Mesothelial cell of epicardium (in vitro differentiated cells): ENCODE measurements at regions not wholly inside any gene's neighbourhood (a gene's known extent, or its start where the extent isn't known, plus 50 kb on each side); places are given as distances from the start of the nearest gene placed in this dataset.
"Not testable (repeated sequence)": the region's sequence is repeated elsewhere in the genome, so short reads cannot be mapped to it uniquely, and the experiment has no call there.

Source experiments
- DNase-seq, 2 experiments: peaks; one replicate each; pipeline ENCODE4 v3.0.0; 2021; ENCODE audit warnings: low spot score in 2 of 2; ENCODE audit not compliant: unreplicated experiment in 2 of 2
- H3K27ac Mint-ChIP-seq: 2 replicates; pipeline ENCODE4 v1.8.0; 2021; ENCODE audit warnings: mixed read lengths
- H3K27me3 Mint-ChIP-seq: 2 replicates; pipeline ENCODE4 v1.8.0; 2021; ENCODE audit warnings: low read depth, mixed read lengths
- H3K36me3 Mint-ChIP-seq: 2 replicates; pipeline ENCODE4 v1.8.0; 2021; ENCODE audit warnings: mixed read lengths
- H3K4me1 Mint-ChIP-seq: 2 replicates; pipeline ENCODE4 v1.8.0; 2021; ENCODE audit warnings: mixed read lengths
- H3K4me3 Mint-ChIP-seq: 2 replicates; pipeline ENCODE4 v1.8.0; 2021; ENCODE audit warnings: mild to moderate bottlenecking, moderate library complexity, mixed read lengths
- H3K9me3 Mint-ChIP-seq: 2 replicates; pipeline ENCODE4 v1.8.0; 2021; ENCODE audit warnings: mixed read lengths
- TF ChIP-seq, protein P1 (sequence below): fragments of 200-600 bp; sonication (generic); IDR thresholded peaks from one replicate; pipeline ENCODE4 v1.5.0; 2021; ENCODE audit warnings: antibody characterized with exemption; ENCODE audit not compliant: unreplicated experiment

DNA sequence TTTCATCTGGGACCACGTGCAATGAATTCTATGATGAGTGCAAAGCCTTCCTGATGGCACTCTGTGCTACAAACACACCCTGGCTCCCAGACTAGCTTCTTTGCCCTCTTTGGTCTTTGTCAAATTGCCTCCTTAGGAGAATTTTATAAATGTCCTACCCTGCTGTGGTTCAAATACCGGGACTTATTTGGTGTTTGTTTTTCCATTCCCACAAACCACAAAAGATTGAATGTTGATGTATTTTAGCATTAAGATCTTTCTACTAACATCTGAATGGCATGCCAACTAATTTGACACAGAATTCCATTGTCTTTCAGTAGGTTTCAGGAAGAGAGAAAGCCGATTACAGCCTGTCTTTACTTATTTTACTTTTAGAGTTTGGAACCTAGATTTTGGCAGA, 424.2 kb upstream of the SLC35B3 start:
- no peaks in the 10 kb centered on the region for H3K36me3 Mint-ChIP-seq
- peaks cover 5% of the 10 kb centered on the region for H3K4me1 Mint-ChIP-seq
- DNase-seq = no peak
- no peak overlapping the region for H3K27ac Mint-ChIP-seq
- TF ChIP-seq, protein P1, sequence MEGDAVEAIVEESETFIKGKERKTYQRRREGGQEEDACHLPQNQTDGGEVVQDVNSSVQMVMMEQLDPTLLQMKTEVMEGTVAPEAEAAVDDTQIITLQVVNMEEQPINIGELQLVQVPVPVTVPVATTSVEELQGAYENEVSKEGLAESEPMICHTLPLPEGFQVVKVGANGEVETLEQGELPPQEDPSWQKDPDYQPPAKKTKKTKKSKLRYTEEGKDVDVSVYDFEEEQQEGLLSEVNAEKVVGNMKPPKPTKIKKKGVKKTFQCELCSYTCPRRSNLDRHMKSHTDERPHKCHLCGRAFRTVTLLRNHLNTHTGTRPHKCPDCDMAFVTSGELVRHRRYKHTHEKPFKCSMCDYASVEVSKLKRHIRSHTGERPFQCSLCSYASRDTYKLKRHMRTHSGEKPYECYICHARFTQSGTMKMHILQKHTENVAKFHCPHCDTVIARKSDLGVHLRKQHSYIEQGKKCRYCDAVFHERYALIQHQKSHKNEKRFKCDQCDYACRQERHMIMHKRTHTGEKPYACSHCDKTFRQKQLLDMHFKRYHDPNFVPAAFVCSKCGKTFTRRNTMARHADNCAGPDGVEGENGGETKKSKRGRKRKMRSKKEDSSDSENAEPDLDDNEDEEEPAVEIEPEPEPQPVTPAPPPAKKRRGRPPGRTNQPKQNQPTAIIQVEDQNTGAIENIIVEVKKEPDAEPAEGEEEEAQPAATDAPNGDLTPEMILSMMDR = no peak
- no peak overlapping the region for H3K4me3 Mint-ChIP-seq
- H3K9me3 Mint-ChIP-seq = no peaks in the 10 kb centered on the region
- no peaks in the 10 kb centered on the region for H3K27me3 Mint-ChIP-seq

DNA sequence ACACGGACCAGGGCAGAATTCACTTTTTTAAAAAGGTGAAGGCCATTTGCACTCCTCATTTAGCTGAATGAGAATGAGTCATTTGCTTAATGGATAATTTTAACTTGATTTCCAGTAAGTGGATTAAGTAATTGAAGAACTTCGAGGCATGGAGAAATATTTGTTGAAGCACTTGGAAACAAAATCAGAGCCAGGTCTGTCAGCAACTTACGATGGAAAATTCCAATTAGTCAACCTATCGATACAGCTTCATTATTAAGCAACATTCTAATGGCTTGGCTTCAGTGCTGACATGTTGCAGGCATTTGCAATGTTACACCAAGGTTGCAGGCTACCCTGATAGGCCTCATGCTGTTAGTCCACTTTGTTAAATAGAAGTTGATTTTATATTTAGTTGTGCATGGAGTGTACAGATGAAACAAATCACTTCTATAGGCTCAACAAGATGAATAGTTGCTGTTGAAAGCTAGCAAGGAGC, 423.5 kb upstream of the SLC35B3 start:
- Mint-ChIP-seq H3K9me3 (no peaks in the 10 kb centered on the region), H3K4me1 (peaks cover 2% of the 10 kb centered on the region), H3K27ac (no peak overlapping the region), H3K27me3 (peaks cover 2% of the 10 kb centered on the region), H3K4me3 (no peak overlapping the region), H3K36me3 (no peaks in the 10 kb centered on the region)
- no peak for DNase-seq
- TF ChIP-seq, protein P1 = no peak

DNA sequence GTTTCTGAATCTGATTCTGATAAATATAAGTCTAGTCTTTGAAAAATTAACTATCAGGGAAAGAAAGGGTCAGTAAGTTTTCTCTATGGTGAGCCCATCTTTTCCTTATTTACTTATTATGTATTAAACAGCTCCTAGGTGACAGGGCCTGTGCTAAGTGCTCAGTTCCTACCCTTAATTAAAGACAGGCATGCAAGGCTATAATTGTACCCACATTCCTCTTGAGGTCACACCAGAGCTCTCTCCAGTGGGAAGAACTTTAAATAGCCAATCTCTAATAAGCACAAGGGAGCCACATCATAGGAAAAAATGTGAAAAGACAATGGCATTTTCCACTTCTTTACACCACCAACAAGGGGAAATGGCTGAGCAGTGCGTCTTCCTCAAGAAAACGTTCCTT, 421.8 kb upstream of the SLC35B3 start:
- no peak overlapping the region for H3K27ac Mint-ChIP-seq
- H3K27me3 Mint-ChIP-seq = peaks cover 7% of the 10 kb centered on the region
- no peaks in the 10 kb centered on the region for H3K9me3 Mint-ChIP-seq
- H3K4me1 Mint-ChIP-seq = peaks cover 3% of the 10 kb centered on the region
- no peak overlapping the region for H3K4me3 Mint-ChIP-seq
- TF ChIP-seq, protein P1 = no peak
- no peaks in the 10 kb centered on the region for H3K36me3 Mint-ChIP-seq
- DNase-seq = no peak

DNA sequence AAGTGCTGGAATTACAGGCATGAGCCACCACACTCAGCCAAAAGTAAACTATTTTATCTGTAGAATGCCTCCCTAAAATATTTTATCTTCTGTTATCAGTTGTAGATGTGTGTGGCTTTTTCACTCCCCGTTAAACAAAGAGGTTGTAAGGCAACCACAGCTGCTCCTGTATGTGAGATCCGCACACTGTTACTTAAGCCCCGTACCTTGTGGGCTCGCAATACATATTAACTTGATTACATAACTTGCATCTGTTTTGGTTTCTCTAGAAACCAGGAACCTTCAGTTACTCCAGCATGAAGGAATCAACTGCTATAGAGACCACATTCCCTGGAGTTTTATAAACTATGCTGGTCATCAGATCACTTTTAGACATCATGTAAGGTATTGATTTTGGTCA, 420.1 kb upstream of the SLC35B3 start:
- TF ChIP-seq, protein P1 = no peak
- Mint-ChIP-seq H3K4me3 (no peak overlapping the region), H3K27me3 (peaks cover 7% of the 10 kb centered on the region), H3K4me1 (peaks cover 12% of the 10 kb centered on the region), H3K27ac (no peak overlapping the region), H3K36me3 (no peaks in the 10 kb centered on the region), H3K9me3 (peaks cover 2% of the 10 kb centered on the region)
- DNase-seq = no peak

DNA sequence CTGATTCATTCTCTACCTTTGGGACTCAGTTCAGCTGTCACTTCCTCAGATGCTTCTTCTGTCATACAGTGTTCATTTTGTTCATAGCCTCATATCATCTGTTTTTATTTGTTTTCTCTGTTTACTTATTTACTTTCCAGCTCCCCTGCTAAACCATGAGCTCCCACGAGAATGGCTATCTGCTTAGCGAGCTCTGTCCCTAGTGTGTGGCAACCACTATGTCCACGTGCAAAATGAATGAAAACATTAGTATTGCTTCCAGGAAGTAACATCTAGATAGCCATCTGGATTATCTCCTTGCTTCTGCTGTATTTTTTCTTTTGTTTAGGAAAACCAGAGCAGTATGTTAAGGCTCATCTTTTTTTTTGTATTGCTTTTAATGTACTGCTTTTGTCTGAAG, 417.0 kb upstream of the SLC35B3 start:
- Mint-ChIP-seq H3K4me3 (no peak overlapping the region), H3K4me1 (peaks cover 12% of the 10 kb centered on the region), H3K36me3 (no peaks in the 10 kb centered on the region), H3K27me3 (peaks cover 13% of the 10 kb centered on the region), H3K27ac (no peak overlapping the region), H3K9me3 (peaks cover 2% of the 10 kb centered on the region)
- TF ChIP-seq, protein P1 = no peak
- DNase-seq = no peak

DNA sequence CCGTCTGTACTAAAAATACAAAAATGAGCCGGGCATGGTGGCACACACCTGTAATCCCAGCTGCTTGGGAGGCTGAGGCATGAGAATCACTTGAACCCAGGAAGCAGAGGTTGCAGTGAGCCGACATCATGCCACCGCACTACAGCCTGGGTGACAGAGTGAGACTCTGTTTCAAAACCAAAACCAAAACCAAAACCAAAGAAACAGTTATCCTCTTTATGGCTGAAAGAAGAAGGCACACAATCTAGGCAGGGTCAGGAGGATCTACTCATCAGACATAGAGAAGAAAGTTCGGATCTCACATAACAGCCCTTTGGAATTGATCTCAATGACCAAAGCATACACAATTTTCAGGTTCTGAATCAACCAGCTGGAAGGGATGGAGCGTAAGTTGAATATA, 411.3 kb upstream of the SLC35B3 start:
- not testable (repeated sequence) for H3K4me3 Mint-ChIP-seq, H3K27ac Mint-ChIP-seq, DNase-seq, H3K36me3 Mint-ChIP-seq, H3K27me3 Mint-ChIP-seq, H3K4me1 Mint-ChIP-seq
- peaks cover 11% of the 10 kb centered on the region for H3K9me3 Mint-ChIP-seq
